Neural crest cell (in vitro differentiated cells): ENCODE measurements at regions not wholly inside any gene's neighbourhood (a gene's known extent, or its start where the extent isn't known, plus 50 kb on each side); places are given as distances from the start of the nearest gene placed in this dataset.

Experiments
- DNase-seq: peaks from one replicate; pipeline ENCODE4 v3.0.0; 2021; ENCODE audit warnings: low read depth, mixed read lengths, low spot score
- H3K27ac Mint-ChIP-seq: one replicate; pipeline ENCODE4 v1.8.0; 2021; ENCODE audit warnings: mild to moderate bottlenecking, mixed read lengths; ENCODE audit not compliant: unreplicated experiment
- H3K27me3 Mint-ChIP-seq: 2 replicates; pipeline ENCODE4 v1.8.0; 2021; ENCODE audit warnings: low read depth, mild to moderate bottlenecking, mixed read lengths
- H3K36me3 Mint-ChIP-seq: 2 replicates; pipeline ENCODE4 v1.8.0; 2021; ENCODE audit warnings: low read depth, mild to moderate bottlenecking, mixed read lengths
- H3K4me1 Mint-ChIP-seq: 2 replicates; pipeline ENCODE4 v1.8.0; 2021; ENCODE audit warnings: mixed read lengths
- H3K4me3 Mint-ChIP-seq: one replicate; pipeline ENCODE4 v1.8.0; 2021; ENCODE audit warnings: mild to moderate bottlenecking, mixed read lengths
- H3K9me3 Mint-ChIP-seq: 2 replicates; pipeline ENCODE4 v1.8.0; 2021; ENCODE audit warnings: mixed read lengths
- CTCF ChIP-seq: fragments of 200-600 bp; sonication (generic); conservative IDR thresholded peaks from 2 replicates; pipeline ENCODE4 v1.5.0; 2021; ENCODE audit warnings: antibody characterized with exemption, mild to moderate bottlenecking

GRCh38 chr2:239463541-239464165, 62.8 kb upstream of the HDAC4 start:
- peaks cover 2% of the 10 kb centered on the region for H3K9me3 Mint-ChIP-seq
- H3K4me1 Mint-ChIP-seq, result peaks cover 11% of the 10 kb centered on the region
- no peak overlapping the region for H3K27ac Mint-ChIP-seq
- H3K27me3 Mint-ChIP-seq, result no peaks in the 10 kb centered on the region
- H3K4me3 Mint-ChIP-seq, result no peak overlapping the region
- no peaks in the 10 kb centered on the region for H3K36me3 Mint-ChIP-seq
- no peak for TF ChIP-seq CTCF
- no peak for DNase-seq

GRCh38 chr2:239462671-239463506, 62.1 kb upstream of the HDAC4 start:
- no peak overlapping the region for H3K4me3 Mint-ChIP-seq
- H3K36me3 Mint-ChIP-seq, result no peaks in the 10 kb centered on the region
- H3K9me3 Mint-ChIP-seq, result peaks cover 2% of the 10 kb centered on the region
- no peak for DNase-seq
- no peaks in the 10 kb centered on the region for H3K27me3 Mint-ChIP-seq
- no peak for TF ChIP-seq CTCF
- H3K4me1 Mint-ChIP-seq, result peaks cover 11% of the 10 kb centered on the region
- H3K27ac Mint-ChIP-seq, result no peak overlapping the region

GRCh38 chr2:239462191-239462515, 61.3 kb upstream of the HDAC4 start:
- TF ChIP-seq CTCF, result no peak
- Mint-ChIP-seq H3K4me1 (peaks cover 11% of the 10 kb centered on the region), H3K27me3 (no peaks in the 10 kb centered on the region), H3K4me3 (no peak overlapping the region), H3K36me3 (no peaks in the 10 kb centered on the region), H3K27ac (no peak overlapping the region), H3K9me3 (peaks cover 2% of the 10 kb centered on the region)
- no peak for DNase-seq

- Mint-ChIP-seq H3K27me3 (no peaks in the 10 kb centered on the region), H3K9me3 (peaks cover 2% of the 10 kb centered on the region), H3K36me3 (no peaks in the 10 kb centered on the region), H3K4me1 (peaks cover 11% of the 10 kb centered on the region), H3K4me3 (no peak overlapping the region), H3K27ac (peak overlapping the region; percentile 50)
- TF ChIP-seq CTCF, result no peak
- no peak for DNase-seq
These were observed 60.7 kb upstream of the HDAC4 start for GRCh38 chr2:239461291-239462190.

- Mint-ChIP-seq H3K4me1 (peaks cover 11% of the 10 kb centered on the region), H3K4me3 (no peak overlapping the region), H3K27me3 (no peaks in the 10 kb centered on the region), H3K27ac (no peak overlapping the region), H3K9me3 (peaks cover 2% of the 10 kb centered on the region), H3K36me3 (no peaks in the 10 kb centered on the region)
- no peak for DNase-seq
- no peak for TF ChIP-seq CTCF
These were observed 60.0 kb upstream of the HDAC4 start for GRCh38 chr2:239460780-239461179.
